ENCODE measurements at regions not wholly inside any gene's neighbourhood (a gene's known extent, or its start where the extent isn't known, plus 50 kb on each side); places are given as distances from the start of the nearest gene placed in this dataset.

DNA sequence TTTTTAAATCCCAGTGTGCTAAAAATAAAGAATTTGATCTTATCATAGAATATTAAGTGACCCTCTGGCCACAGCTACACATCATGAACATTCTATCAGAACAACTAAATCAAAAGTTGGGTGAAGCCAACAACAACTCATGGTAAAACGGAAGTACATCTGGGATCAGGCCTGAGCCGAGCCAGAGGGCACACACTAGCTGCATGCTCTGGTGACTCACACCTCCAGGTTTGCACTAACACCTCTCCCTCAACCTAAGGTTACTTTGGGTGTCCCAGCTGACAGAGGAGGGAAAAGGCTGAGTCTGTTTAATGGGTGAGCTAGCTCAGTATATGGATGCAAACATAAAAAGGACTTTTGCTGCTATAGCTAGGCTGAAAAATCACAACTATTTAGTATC is 281.6 kb downstream of the HGF start:
- TF ChIP-seq, protein P1, sequence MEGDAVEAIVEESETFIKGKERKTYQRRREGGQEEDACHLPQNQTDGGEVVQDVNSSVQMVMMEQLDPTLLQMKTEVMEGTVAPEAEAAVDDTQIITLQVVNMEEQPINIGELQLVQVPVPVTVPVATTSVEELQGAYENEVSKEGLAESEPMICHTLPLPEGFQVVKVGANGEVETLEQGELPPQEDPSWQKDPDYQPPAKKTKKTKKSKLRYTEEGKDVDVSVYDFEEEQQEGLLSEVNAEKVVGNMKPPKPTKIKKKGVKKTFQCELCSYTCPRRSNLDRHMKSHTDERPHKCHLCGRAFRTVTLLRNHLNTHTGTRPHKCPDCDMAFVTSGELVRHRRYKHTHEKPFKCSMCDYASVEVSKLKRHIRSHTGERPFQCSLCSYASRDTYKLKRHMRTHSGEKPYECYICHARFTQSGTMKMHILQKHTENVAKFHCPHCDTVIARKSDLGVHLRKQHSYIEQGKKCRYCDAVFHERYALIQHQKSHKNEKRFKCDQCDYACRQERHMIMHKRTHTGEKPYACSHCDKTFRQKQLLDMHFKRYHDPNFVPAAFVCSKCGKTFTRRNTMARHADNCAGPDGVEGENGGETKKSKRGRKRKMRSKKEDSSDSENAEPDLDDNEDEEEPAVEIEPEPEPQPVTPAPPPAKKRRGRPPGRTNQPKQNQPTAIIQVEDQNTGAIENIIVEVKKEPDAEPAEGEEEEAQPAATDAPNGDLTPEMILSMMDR (IDR thresholded peaks at IDR 0.05): no peak
- TF ChIP-seq EP300 (IDR thresholded peaks at IDR 0.05): no peak
- TF ChIP-seq POLR2A (IDR thresholded peaks at IDR 0.05): no peak
- no peak for TF ChIP-seq POLR2AphosphoS5 (IDR thresholded peaks at IDR 0.05)

All from suprapubic skin (tissue), 4 donors.